ENCODE measurements at regions not wholly inside any gene's neighbourhood (a gene's known extent, or its start where the extent isn't known, plus 50 kb on each side); places are given as distances from the start of the nearest gene placed in this dataset.

DNA sequence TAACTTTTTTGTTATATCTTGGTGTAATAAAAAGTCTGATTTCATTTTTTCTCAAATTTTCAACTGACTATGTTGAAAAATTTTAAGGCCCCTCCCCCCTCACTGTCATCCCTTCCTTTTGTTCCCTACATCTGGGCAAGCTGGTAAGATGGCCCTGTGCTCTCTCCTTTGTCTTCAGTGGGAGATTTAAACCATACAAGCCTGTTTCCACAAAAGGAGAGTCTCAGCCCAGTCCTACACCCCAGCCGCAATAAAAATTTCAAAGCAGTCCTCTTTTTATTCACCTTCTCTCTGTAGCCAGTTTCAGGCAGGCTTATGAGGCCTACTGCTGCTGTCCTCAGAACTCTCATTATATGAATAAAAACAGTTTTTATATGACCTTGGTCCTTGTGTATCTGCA is 630.5 kb downstream of the CBLN2 start:
- DNase-seq (ENCODE audit: low read depth, low spot score) (no peak), ATAC-seq (no peak)
- Histone ChIP-seq H3K4me3 (ENCODE audit: low read depth in 2 of 2, low read length in 2 of 2) (no peak overlapping the region), H3K4me1 (ENCODE audit: control insufficient read depth, insufficient read depth, low read length) (no peaks in the 10 kb centered on the region), H3K36me3 (ENCODE audit: control insufficient read depth, insufficient read depth, low read length) (no peaks in the 10 kb centered on the region), H3K27me3 (ENCODE audit: control insufficient read depth, insufficient read depth, low read length) (no peaks in the 10 kb centered on the region), H3K9me3 (ENCODE audit: control insufficient read depth, insufficient read depth, low read depth, low read length) (no peaks in the 10 kb centered on the region), H3K27ac (ENCODE audit: low read length) (no peak overlapping the region)
- POLR2A ChIA-PET = no interaction called here
- CTCF ChIA-PET = no interaction called here
- intact Hi-C loops (cut with micrococcal nuclease; ENCODE audit: unreplicated experiment) (no loop called here), in situ Hi-C loops (cut with HindIII; ENCODE audit: low pct_unique_long_range_greater_than_20kb, low sequenced_read_pairs) (no loop called here)
- no TSS peak for BruUV-seq (replicated peaks)
- TF ChIP-seq, protein P1, sequence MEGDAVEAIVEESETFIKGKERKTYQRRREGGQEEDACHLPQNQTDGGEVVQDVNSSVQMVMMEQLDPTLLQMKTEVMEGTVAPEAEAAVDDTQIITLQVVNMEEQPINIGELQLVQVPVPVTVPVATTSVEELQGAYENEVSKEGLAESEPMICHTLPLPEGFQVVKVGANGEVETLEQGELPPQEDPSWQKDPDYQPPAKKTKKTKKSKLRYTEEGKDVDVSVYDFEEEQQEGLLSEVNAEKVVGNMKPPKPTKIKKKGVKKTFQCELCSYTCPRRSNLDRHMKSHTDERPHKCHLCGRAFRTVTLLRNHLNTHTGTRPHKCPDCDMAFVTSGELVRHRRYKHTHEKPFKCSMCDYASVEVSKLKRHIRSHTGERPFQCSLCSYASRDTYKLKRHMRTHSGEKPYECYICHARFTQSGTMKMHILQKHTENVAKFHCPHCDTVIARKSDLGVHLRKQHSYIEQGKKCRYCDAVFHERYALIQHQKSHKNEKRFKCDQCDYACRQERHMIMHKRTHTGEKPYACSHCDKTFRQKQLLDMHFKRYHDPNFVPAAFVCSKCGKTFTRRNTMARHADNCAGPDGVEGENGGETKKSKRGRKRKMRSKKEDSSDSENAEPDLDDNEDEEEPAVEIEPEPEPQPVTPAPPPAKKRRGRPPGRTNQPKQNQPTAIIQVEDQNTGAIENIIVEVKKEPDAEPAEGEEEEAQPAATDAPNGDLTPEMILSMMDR (IDR thresholded peaks at IDR 0.05) = no peak
- TF ChIP-seq POLR2AphosphoS5 (IDR thresholded peaks at IDR 0.05; ENCODE audit: low read depth, low read length) (no peak), TCF7L2 (IDR thresholded peaks at IDR 0.05; ENCODE audit: low read depth, low read length) (no peak), SIN3A (IDR thresholded peaks at IDR 0.05; ENCODE audit: borderline replicate concordance, insufficient read depth, low read depth, low read length) (no peak)
- TF ChIP-seq, protein P2, sequence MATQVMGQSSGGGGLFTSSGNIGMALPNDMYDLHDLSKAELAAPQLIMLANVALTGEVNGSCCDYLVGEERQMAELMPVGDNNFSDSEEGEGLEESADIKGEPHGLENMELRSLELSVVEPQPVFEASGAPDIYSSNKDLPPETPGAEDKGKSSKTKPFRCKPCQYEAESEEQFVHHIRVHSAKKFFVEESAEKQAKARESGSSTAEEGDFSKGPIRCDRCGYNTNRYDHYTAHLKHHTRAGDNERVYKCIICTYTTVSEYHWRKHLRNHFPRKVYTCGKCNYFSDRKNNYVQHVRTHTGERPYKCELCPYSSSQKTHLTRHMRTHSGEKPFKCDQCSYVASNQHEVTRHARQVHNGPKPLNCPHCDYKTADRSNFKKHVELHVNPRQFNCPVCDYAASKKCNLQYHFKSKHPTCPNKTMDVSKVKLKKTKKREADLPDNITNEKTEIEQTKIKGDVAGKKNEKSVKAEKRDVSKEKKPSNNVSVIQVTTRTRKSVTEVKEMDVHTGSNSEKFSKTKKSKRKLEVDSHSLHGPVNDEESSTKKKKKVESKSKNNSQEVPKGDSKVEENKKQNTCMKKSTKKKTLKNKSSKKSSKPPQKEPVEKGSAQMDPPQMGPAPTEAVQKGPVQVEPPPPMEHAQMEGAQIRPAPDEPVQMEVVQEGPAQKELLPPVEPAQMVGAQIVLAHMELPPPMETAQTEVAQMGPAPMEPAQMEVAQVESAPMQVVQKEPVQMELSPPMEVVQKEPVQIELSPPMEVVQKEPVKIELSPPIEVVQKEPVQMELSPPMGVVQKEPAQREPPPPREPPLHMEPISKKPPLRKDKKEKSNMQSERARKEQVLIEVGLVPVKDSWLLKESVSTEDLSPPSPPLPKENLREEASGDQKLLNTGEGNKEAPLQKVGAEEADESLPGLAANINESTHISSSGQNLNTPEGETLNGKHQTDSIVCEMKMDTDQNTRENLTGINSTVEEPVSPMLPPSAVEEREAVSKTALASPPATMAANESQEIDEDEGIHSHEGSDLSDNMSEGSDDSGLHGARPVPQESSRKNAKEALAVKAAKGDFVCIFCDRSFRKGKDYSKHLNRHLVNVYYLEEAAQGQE (IDR thresholded peaks at IDR 0.05; ENCODE audit: insufficient read depth in 1 of 2, low read depth in 2 of 2, low read length in 1 of 2) = no peak

DNA sequence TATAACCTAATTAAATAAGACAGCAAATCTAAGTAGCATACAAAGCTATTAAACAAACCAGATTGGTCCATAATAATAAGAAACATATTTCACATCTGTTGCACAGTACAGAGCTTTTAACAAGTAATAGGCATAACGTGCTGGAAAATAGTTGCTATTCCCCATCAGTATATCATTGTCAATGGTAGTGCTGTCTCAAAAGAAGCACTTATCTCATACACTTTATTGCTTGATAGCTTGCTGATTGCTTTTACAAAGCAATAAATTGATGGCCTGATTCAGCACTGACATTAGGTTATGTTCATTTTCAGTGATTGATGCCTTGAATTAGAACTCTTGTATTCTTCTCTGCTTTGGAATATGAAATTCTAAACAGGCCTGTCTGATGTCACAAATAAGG is 641.7 kb downstream of the CBLN2 start:
- no TSS peak for BruUV-seq (replicated peaks)
- Histone ChIP-seq H3K27me3 (ENCODE audit: control insufficient read depth, insufficient read depth, low read length) (no peaks in the 10 kb centered on the region), H3K4me3 (ENCODE audit: low read depth in 2 of 2, low read length in 2 of 2) (no peak overlapping the region), H3K9me3 (ENCODE audit: control insufficient read depth, insufficient read depth, low read depth, low read length) (no peaks in the 10 kb centered on the region), H3K36me3 (ENCODE audit: control insufficient read depth, insufficient read depth, low read length) (no peaks in the 10 kb centered on the region), H3K4me1 (ENCODE audit: control insufficient read depth, insufficient read depth, low read length) (no peaks in the 10 kb centered on the region), H3K27ac (ENCODE audit: low read length) (no peak overlapping the region)
- TF ChIP-seq SIN3A (IDR thresholded peaks at IDR 0.05; ENCODE audit: borderline replicate concordance, insufficient read depth, low read depth, low read length) = no peak
- TF ChIP-seq, protein P2 (IDR thresholded peaks at IDR 0.05; ENCODE audit: insufficient read depth in 1 of 2, low read depth in 2 of 2, low read length in 1 of 2) = no peak
- TF ChIP-seq, protein P1 (IDR thresholded peaks at IDR 0.05) = no peak
- TF ChIP-seq POLR2AphosphoS5 (IDR thresholded peaks at IDR 0.05; ENCODE audit: low read depth, low read length) = no peak
- no peak for TF ChIP-seq TCF7L2 (IDR thresholded peaks at IDR 0.05; ENCODE audit: low read depth, low read length)
- CTCF ChIA-PET = no interaction called here
- no peak for DNase-seq (ENCODE audit: low read depth, low spot score)
- POLR2A ChIA-PET = no interaction called here
- intact Hi-C loops (cut with micrococcal nuclease; ENCODE audit: unreplicated experiment) (no loop called here), in situ Hi-C loops (cut with HindIII; ENCODE audit: low pct_unique_long_range_greater_than_20kb, low sequenced_read_pairs) (no loop called here)
- ATAC-seq = no peak
